NCI-H128 (cell line): ENCODE measurements at regions not wholly inside any gene's neighbourhood (a gene's known extent, or its start where the extent isn't known, plus 50 kb on each side); places are given as distances from the start of the nearest gene placed in this dataset.
"Not testable (repeated sequence)": the region's sequence is repeated elsewhere in the genome, so short reads cannot be mapped to it uniquely, and the experiment has no call there.

Experiments
- DNase-seq: peaks from one replicate; lab custom pipeline; 2025; ENCODE audit not compliant: unreplicated experiment; lab: John Stamatoyannopoulos, UW

- not testable (repeated sequence) for DNase-seq
These were observed 1578.5 kb downstream of the SI start for GRCh38 chr3:163499736-163500219.

DNA sequence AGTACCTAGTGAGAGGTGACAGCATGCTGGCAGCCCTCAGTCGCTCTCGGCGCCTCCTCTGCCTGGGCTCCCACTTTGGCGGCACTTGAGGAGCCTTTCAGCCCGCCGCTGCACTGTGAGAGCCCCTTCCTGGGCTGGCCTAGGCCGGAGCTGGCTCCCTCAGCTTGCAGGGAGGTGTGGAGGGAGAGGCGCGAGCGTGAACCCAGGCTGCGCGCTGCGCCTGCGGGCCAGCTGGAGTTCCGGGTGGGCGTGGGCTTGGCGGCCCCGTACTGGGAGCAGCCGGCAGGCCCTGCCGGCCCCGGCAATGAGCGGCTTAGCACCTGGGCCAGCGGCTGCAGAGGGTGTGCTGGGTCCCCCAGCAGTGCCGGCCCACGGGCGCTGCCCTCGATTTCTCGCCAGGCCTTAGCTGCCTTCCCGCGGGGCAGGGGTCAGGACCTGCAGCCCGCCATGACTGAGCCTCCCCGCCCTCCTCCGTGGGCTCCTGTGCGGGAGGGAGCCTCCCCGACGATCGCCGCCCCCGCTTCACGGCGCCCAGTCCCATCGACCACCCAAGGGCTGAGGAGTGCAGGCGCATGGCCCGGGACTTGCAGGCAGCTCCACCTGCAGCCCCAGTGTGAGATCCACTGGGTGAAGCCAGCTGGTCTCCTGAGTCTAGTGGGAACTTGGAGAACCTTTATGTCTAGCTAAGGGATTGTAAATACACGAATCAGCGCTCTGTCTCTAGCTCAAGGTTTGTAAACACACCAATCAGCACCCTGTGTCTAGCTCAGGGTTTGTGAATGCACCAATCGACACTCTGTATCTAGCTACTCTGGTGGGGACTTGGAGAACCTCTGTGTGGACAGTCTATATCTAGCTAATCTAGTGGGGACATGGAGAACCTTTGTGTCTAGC is 1579.2 kb downstream of the SI start:
- DNase-seq: not testable (repeated sequence)

GRCh38 chr3:163491714-163492113 is 1586.6 kb downstream of the SI start:
- no peak for DNase-seq

DNA sequence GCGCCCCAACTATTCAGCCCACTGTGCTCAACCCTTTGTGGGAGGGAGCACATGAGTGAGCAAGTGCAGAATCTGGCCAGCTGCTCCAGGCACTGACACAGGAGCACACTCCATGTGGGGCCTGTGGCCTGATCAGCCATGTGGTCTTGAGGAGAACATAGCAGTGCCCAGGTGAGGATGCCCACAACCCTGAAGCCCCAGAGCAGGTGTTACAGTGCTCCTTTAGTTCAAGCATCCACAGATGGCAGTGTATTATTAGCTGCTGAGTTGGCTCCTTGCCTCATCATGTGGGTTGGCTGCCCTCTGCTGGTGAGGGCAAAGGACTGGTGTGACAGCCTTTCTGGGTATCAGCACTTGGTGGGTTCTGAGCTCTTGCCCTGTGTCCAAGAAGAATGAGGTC is 1588.2 kb downstream of the SI start:
- no peak for DNase-seq

DNA sequence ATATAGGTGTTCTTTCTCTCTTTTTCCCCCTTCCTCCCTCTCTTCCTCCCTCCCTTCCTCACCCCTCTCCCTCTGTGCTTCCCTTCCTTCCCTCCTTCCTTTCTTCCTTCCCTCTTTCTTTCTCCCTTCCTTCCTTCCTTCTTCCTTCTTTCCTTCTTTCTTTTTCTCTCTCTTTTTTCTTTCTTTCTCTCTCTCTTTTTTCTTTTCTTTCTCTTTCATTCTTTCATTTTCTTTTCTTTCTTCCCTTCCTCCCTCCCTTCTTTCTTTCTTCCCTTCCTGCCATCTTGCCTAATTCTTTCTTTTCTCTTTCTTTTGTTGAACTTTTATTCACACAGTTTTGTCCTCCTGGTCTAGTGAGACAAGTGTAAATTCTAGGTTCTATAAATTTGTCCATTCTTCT is 1595.6 kb downstream of the SI start:
- DNase-seq: no peak

- no peak for DNase-seq
These were observed 1596.6 kb downstream of the SI start for GRCh38 chr3:163481738-163482137.

- DNase-seq: no peak
These were observed 1602.1 kb downstream of the SI start for GRCh38 chr3:163476179-163476578.

DNA sequence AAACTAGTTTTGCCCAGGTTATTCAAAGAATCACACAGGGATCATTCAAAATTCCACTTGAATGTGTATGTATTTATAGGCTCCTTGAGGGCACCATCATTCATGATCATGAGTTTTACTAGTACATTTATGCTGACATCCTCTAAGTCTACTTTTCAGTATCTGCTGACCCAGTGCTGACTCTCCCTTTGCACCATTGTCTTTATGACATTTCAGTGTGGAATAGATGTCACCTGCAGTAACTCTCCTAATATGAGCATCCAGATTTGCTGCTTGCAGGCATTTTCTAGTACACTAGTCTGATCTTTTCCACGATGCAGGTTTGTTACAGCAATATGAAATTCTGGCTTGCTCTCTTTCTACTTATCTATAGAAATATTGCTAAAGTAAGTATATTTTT is 1603.5 kb downstream of the SI start:
- no peak for DNase-seq

DNA sequence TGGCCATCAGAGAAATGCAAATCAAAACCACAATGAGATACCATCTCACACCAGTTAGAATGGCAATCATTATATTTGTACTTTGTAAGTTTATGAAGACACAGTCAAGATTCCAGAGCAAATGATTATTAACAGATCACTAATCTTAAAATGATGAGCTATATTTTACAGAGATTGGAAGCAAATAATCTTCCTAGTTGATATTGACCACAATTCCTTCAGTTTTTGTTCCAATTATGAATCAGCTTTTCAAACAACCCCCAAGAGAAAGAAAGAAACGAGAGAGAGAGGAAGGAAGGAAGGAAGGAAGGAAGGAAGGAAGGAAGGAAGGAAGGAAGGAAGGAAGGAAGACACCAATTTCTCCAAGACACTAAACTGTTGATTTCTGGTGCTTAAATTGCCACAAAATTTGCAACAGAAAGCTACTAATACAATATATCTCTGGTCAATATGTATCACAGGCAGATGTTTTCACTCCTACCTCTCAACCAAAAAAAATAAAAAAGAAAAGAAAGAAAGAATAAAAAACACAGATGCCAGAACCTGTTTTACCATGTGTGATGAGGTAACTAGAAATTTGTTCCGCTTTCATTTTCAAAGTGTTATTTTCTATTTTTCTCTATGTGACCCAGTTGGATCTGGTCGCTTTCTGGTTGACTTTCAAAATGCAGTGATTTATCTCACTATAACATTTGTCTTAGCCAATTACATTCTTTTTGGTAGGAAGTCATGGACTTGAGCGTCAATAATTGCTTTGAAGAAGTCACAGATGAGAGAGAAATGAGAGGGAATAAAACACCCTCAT is 1609.6 kb downstream of the SI start:
- DNase-seq: no peak

GRCh38 chr3:163462446-163462845 is 1615.8 kb downstream of the SI start:
- DNase-seq: no peak

DNA sequence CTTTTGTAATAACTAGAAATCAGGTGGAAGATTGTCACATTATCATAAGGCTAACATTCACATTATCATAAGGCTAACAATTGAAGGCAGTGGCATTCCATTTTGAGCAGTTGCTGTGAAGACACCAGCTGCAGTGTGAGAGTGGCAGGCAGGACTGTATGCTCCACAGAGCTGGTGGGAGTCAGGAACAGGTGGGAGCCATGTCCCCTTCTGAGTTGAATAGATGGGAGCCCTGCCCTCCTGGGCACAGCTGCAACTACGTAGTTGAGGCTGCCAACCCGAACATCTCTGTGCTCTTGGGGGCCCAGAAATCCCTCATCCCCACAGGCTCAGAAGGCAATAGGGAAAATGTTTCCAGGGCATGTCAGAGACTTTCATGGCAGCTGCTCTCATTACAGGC is 1627.6 kb downstream of the SI start:
- DNase-seq: no peak

DNA sequence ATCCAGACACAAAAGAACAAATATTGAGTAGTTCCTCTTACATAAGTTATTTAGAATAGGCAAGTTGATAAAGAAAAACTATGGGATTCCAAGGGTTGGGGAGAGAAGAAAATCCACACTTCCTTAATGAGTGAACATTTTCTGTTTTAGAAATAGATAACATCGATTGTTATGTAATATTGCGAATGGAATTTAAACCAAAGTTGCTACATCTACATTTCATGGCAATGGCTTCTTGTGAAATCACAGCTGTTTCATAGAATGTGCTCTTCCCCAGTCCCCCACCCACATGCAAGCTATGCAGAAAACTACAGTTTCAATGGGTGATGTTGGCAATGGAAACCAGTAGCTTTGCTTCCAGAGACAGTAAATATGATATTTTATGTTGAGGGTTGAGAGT is 1639.5 kb downstream of the SI start:
- no peak for DNase-seq

GRCh38 chr3:163422671-163423070 is 1655.6 kb downstream of the SI start:
- no peak for DNase-seq

GRCh38 chr3:163391407-163392181 is 1686.7 kb downstream of the SI start:
- DNase-seq: no peak

DNA sequence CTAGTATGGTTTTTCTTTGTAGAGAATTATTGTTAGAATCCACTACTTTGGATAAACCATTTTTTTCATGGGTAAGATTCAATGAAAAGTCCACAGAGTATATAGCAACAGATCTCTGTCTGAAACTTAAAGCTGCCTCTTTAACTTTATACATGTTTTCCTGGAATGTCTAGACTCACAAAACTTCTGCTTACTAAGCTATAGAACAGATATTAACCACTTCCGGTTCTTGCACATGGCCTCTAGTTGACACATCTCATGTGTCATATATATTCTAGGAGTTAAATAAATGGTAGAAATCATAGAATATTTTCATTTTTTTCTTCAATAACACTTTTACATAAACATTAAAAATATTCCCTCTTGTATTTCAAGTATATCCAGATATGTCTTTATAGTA is 1693.9 kb downstream of the SI start:
- DNase-seq: no peak

DNA sequence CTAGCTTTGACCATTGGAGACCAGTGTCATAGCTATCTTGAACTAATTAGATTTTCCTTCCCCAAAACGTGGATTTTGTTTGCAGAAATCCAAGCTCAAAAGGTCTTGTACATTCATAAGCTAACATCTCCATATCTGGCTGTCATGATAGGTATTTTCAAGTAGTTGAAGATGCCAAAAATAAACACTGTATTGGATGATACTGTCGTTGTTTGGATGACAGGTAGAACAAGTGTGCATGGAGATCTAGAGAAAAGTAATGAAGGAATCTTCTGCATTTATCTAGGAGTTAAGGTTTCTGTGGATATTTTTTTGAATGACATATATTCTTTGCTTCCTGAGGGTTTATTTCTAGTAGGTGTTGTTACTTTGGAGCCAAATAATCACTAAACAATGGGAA is 1696.1 kb downstream of the SI start:
- DNase-seq: no peak

DNA sequence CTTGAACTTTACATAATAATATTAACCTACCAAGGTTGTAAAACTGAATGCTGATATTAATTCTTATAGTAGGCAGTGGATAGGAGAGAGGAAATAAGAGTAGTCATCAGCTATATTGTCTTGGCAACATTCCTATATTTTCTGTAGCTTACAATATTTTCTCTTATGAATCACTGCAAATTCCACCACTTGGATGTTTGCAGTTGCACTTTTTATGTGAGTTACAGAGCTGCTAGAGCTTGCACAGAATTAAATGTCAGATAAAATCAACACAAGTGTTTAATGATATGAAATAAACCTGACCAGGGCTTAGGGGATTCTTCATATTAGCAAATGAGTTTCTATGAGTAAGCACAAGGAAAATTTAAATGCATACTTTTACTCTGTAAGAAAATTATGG is 1710.1 kb downstream of the SI start:
- DNase-seq: no peak

DNA sequence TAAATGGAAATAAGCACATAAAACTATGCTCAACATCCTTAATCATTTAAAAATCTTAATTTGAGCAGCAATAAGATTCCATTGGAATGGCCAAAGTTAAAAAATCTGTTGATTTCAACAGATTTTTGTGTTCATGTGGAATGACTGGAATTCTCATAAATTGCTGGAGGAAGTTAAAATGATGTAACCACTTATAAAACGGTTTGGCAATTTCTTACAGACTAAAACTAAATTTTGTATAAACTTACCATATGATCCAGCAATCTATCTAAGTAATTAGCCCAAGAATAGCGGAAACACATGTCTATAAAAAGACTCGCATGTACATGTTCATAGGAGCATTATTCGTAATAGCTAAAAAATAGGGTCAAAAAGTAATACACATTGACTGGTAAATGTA is 1713.6 kb downstream of the SI start:
- no peak for DNase-seq

DNA sequence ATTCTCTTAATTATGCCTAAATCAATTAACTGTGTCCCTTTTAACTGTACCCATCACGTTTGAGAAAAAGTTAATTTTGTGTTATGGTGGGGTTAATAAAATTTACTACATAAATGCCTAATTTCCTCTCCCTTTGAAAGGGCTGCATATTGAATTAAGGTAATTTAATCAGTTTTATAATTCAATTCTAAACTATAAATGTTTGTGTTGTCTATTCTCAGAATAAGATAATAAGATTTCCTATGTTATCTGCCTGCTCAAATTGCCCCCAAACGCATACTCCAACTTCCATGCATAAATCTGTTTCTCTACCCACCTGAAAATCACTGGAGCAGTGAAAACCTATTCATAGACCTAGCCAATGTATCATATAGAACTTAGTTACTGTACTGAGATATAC is 1716.1 kb downstream of the SI start:
- DNase-seq: no peak

- not testable (repeated sequence) for DNase-seq
These were observed 1716.9 kb downstream of the SI start for GRCh38 chr3:163361357-163361878.

DNA sequence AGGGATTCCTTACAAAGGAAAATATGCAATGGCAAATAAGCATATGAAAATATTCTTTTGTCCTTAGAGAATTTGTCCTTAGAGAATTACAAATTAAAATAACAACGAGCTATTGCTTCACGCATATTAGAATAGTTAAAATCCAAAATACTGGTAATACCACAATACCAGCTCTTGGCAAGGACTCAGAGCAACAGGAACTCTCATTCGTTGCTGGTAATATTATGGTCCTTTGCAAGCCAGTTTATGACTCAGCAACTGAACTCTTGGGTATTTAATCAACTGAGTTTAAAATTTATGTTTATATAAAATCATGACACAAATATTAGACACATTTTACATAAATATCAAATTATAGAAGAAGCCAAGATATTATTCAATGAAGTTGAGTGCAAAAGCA is 1730.4 kb downstream of the SI start:
- no peak for DNase-seq
